Hepatocyte (in vitro differentiated cells): ENCODE measurements at regions not wholly inside any gene's neighbourhood (a gene's known extent, or its start where the extent isn't known, plus 50 kb on each side); places are given as distances from the start of the nearest gene placed in this dataset.

ENCODE experiments used
- DNase-seq: peaks from one replicate; pipeline ENCODE4 v3.0.0-alpha.2; 2016; ENCODE audit warnings: low spot score
- H2AFZ ChIP-seq: fragments of 200-600 bp; sonication (generic); 2 replicates; pipeline ENCODE4 v1.6.0; 2016; ENCODE audit warnings: antibody characterized with exemption, mild to moderate bottlenecking
- H3K27ac ChIP-seq: fragments of 200-600 bp; sonication (generic); 2 replicates; pipeline ENCODE4 v1.5.1; 2016; ENCODE audit warnings: mild to moderate bottlenecking
- H3K27me3 ChIP-seq: fragments of 200-600 bp; sonication (generic); 2 replicates; pipeline ENCODE4 v1.6.1; 2016
- H3K36me3 ChIP-seq: fragments of 200-600 bp; sonication (generic); replicated peaks from 2 replicates; pipeline ENCODE4 v1.5.1; 2016; ENCODE audit warnings: low read depth; ENCODE audit not compliant: insufficient read depth
- H3K4me1 ChIP-seq: fragments of 200-600 bp; sonication (generic); 2 replicates; pipeline ENCODE4 v1.5.1; 2016; ENCODE audit warnings: mild to moderate bottlenecking, moderate library complexity; ENCODE audit not compliant: insufficient read depth
- H3K4me2 ChIP-seq: fragments of 200-600 bp; sonication (generic); 2 replicates; pipeline ENCODE4 v1.6.0; 2016
- H3K4me3 ChIP-seq: fragments of 200-600 bp; sonication (generic); 2 replicates; pipeline ENCODE4 v1.5.1; 2016; ENCODE audit warnings: mild to moderate bottlenecking
- H3K79me2 ChIP-seq: fragments of 200-600 bp; sonication (generic); 2 replicates; pipeline ENCODE4 v1.6.0; 2017; ENCODE audit warnings: mild to moderate bottlenecking
- H3K9me2 ChIP-seq: fragments of 200-600 bp; sonication (generic); replicated peaks from 2 replicates; pipeline ENCODE4 v1.6.0; 2017; ENCODE audit warnings: mild to moderate bottlenecking; ENCODE audit not compliant: insufficient read depth
- H3K9me3 ChIP-seq: fragments of 200-600 bp; sonication (generic); 2 replicates; pipeline ENCODE4 v1.5.1; 2016; ENCODE audit warnings: low read depth, mild to moderate bottlenecking
- H4K20me1 ChIP-seq: fragments of 200-600 bp; sonication (generic); 2 replicates; pipeline ENCODE4 v1.6.0; 2016; ENCODE audit warnings: mild to moderate bottlenecking; ENCODE audit not compliant: insufficient read depth, poor library complexity, severe bottlenecking
- CTCF ChIP-seq: fragments of 200-600 bp; sonication (generic); IDR thresholded peaks from 2 replicates; pipeline ENCODE4 v1.5.1; 2016; ENCODE audit warnings: antibody characterized with exemption, mild to moderate bottlenecking; ENCODE audit not compliant: poor library complexity
- EZH2 ChIP-seq: fragments of 200-600 bp; sonication (generic); IDR thresholded peaks from 2 replicates; pipeline ENCODE4 v1.6.1; 2016; ENCODE audit warnings: antibody characterized with exemption, mild to moderate bottlenecking, borderline replicate concordance
- EZH2phosphoT487 ChIP-seq: fragments of 200-600 bp; sonication (generic); IDR thresholded peaks from one replicate; pipeline ENCODE4 v1.6.1; 2018; ENCODE audit warnings: antibody characterized with exemption, mild to moderate bottlenecking, low read depth, moderate library complexity; ENCODE audit not compliant: unreplicated experiment, severe bottlenecking
- WGBS: methylation state at CpG from one replicate; pipeline ENCODE4 v1.1.6; 2016; ENCODE audit warnings: low lambda C conversion rate; ENCODE audit errors: missing lambda C conversion rate; 5-methylcytosine and 5-hydroxymethylcytosine counted together

GRCh38 chr4:159979351-159979750, 876.5 kb downstream of the RAPGEF2 start:
- 96% methylated on average over 1 of the region's 1 CpG for WGBS
- Histone ChIP-seq H2AFZ (no peak overlapping the region), H3K9me2 (no peaks in the 10 kb centered on the region), H3K27me3 (no peaks in the 10 kb centered on the region), H3K36me3 (no peaks in the 10 kb centered on the region), H4K20me1 (no peaks in the 10 kb centered on the region), H3K4me1 (no peaks in the 10 kb centered on the region), H3K27ac (no peak overlapping the region), H3K9me3 (no peaks in the 10 kb centered on the region), H3K4me2 (no peak overlapping the region), H3K4me3 (no peak overlapping the region), H3K79me2 (no peaks in the 10 kb centered on the region)
- TF ChIP-seq EZH2 (no peak), EZH2phosphoT487 (no peak), CTCF (no peak)
- DNase-seq, result no peak

GRCh38 chr4:159979953-159980352, 877.1 kb downstream of the RAPGEF2 start:
- H3K4me2 ChIP-seq, result no peak overlapping the region
- WGBS, result 72% methylated on average over 1 of the region's 1 CpG
- H3K79me2 ChIP-seq, result no peaks in the 10 kb centered on the region
- no peaks in the 10 kb centered on the region for H3K4me1 ChIP-seq
- TF ChIP-seq EZH2phosphoT487, result no peak
- H3K36me3 ChIP-seq, result no peaks in the 10 kb centered on the region
- DNase-seq, result no peak
- no peaks in the 10 kb centered on the region for H3K9me3 ChIP-seq
- H2AFZ ChIP-seq, result no peak overlapping the region
- H3K27me3 ChIP-seq, result no peaks in the 10 kb centered on the region
- no peaks in the 10 kb centered on the region for H3K9me2 ChIP-seq
- H4K20me1 ChIP-seq, result no peaks in the 10 kb centered on the region
- no peak overlapping the region for H3K27ac ChIP-seq
- no peak overlapping the region for H3K4me3 ChIP-seq

GRCh38 chr4:159980826-159981468, 878.1 kb downstream of the RAPGEF2 start:
- Histone ChIP-seq H3K79me2 (no peaks in the 10 kb centered on the region), H3K4me2 (no peak overlapping the region), H3K9me2 (no peaks in the 10 kb centered on the region), H3K27ac (no peak overlapping the region), H3K4me1 (no peaks in the 10 kb centered on the region), H2AFZ (no peak overlapping the region), H3K27me3 (no peaks in the 10 kb centered on the region), H3K36me3 (no peaks in the 10 kb centered on the region), H4K20me1 (no peaks in the 10 kb centered on the region), H3K9me3 (no peaks in the 10 kb centered on the region), H3K4me3 (no peak overlapping the region)
- TF ChIP-seq EZH2, result no peak
- no peak for TF ChIP-seq EZH2phosphoT487
- no peak for TF ChIP-seq CTCF
- 85% methylated on average over 3 of the region's 3 CpGs for WGBS
- DNase-seq, result no peak

- no peaks in the 10 kb centered on the region for H4K20me1 ChIP-seq
- H3K9me2 ChIP-seq, result no peaks in the 10 kb centered on the region
- H3K4me2 ChIP-seq, result no peak overlapping the region
These were observed 878.6 kb downstream of the RAPGEF2 start for GRCh38 chr4:159981469-159981856.

More at GRCh38 chr4:159981469-159981856, 878.6 kb downstream of the RAPGEF2 start:
- Histone ChIP-seq H3K27ac (no peak overlapping the region), H3K36me3 (no peaks in the 10 kb centered on the region), H3K79me2 (no peaks in the 10 kb centered on the region), H3K4me3 (no peak overlapping the region), H3K9me3 (no peaks in the 10 kb centered on the region), H3K4me1 (no peaks in the 10 kb centered on the region), H3K27me3 (no peaks in the 10 kb centered on the region), H2AFZ (no peak overlapping the region)
- no peak for DNase-seq
- no peak for TF ChIP-seq EZH2phosphoT487
